Stimulated activated CD4-positive, alpha-beta T cell treated with anti-CD3 and anti-CD28 coated beads, Interleukin-1b, Interleukin-23, amount 100 ng/mL, for 24 hours (primary cell): ENCODE measurements at regions not wholly inside any gene's neighbourhood (a gene's known extent, or its start where the extent isn't known, plus 50 kb on each side); places are given as distances from the start of the nearest gene placed in this dataset.

Source experiments
- DNase-seq, 4 experiments: peaks; one replicate each; pipeline ENCODE4 v3.0.0-alpha.2; 2020; ENCODE audit warnings: low read depth in 4 of 4, low spot score in 1 of 4

GRCh38 chr19:27654266-27654990, 1558.5 kb downstream of the UQCRFS1 start:
- no peak for DNase-seq

GRCh38 chr19:27652796-27653195, 1560.2 kb downstream of the UQCRFS1 start:
- no peak for DNase-seq

GRCh38 chr19:27652281-27652680, 1560.7 kb downstream of the UQCRFS1 start:
- no peak for DNase-seq

GRCh38 chr19:27647423-27647822, 1565.5 kb downstream of the UQCRFS1 start:
- DNase-seq: no peak

GRCh38 chr19:27635401-27635800, 1577.5 kb downstream of the UQCRFS1 start:
- no peak for DNase-seq

GRCh38 chr19:27618006-27618405, 1594.9 kb downstream of the UQCRFS1 start:
- no peak for DNase-seq

- DNase-seq: no peak
Measured at GRCh38 chr19:27580906-27581305, 1632.0 kb downstream of the UQCRFS1 start.
